Brain microvascular endothelial cell (primary cell): ENCODE measurements at regions not wholly inside any gene's neighbourhood (a gene's known extent, or its start where the extent isn't known, plus 50 kb on each side); places are given as distances from the start of the nearest gene placed in this dataset.

ENCODE experiments used
- DNase-seq: peaks from one replicate; pipeline ENCODE4 v3.0.0-alpha.2; 2020
- H3K27ac ChIP-seq: fragments of 250-450 bp; sonication (Bioruptor Pico); 2 replicates; pipeline ENCODE4 v1.5.1; 2020; ENCODE audit warnings: mild to moderate bottlenecking, moderate library complexity
- H3K27me3 ChIP-seq: fragments of 250-450 bp; sonication (Bioruptor Pico); replicated peaks from 2 replicates; pipeline ENCODE4 v1.5.1; 2020; ENCODE audit warnings: mild to moderate bottlenecking
- H3K36me3 ChIP-seq: fragments of 250-450 bp; sonication (Bioruptor Pico); replicated peaks from 2 replicates; pipeline ENCODE4 v1.5.1; 2020; ENCODE audit warnings: mild to moderate bottlenecking
- H3K4me3 ChIP-seq: 2 replicates; pipeline ENCODE4 v1.5.1; 2011; ENCODE audit warnings: low read depth, mild to moderate bottlenecking, control low read depth, low read length, moderate library complexity
- in situ Hi-C: cut with HindIII; loops from 2 replicates; pipeline ENCODE4 v1.10.0; 2017; ENCODE audit warnings: low sequenced_read_pairs, low pct_ligation_motif_present
- TF ChIP-seq, protein P1 (sequence below): IDR thresholded peaks from 2 replicates; pipeline ENCODE4 v1.5.1; 2011; ENCODE audit warnings: low read depth, mild to moderate bottlenecking, moderate library complexity, low read length, control low read depth, inconsistent platforms; ENCODE audit errors: missing control alignments

DNA sequence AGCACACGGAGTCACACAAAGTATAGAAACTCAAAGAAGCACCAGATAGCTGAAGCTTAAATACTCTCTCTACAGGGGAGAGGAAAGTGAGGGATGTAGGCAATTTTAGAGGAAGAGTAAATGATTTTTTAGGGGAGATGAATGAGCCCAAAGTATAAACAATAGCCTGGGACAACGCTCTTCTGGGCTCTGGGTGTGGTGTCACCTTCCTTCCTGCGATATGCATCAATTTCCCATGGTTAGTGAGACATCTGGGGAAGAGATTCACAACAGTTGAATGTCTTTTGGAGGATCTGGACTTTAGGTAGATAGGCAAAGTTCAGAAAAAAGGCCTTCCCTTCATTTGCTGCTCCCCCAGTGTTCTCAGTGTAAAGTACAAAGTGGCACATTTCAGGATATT lies 125.2 kb downstream of the EFHB start:
- Histone ChIP-seq H3K36me3 (no peaks in the 10 kb centered on the region), H3K4me3 (no peak overlapping the region), H3K27me3 (no peaks in the 10 kb centered on the region), H3K27ac (no peak overlapping the region)
- in situ Hi-C loops: no loop called here
- no peak for DNase-seq
- TF ChIP-seq, protein P1, sequence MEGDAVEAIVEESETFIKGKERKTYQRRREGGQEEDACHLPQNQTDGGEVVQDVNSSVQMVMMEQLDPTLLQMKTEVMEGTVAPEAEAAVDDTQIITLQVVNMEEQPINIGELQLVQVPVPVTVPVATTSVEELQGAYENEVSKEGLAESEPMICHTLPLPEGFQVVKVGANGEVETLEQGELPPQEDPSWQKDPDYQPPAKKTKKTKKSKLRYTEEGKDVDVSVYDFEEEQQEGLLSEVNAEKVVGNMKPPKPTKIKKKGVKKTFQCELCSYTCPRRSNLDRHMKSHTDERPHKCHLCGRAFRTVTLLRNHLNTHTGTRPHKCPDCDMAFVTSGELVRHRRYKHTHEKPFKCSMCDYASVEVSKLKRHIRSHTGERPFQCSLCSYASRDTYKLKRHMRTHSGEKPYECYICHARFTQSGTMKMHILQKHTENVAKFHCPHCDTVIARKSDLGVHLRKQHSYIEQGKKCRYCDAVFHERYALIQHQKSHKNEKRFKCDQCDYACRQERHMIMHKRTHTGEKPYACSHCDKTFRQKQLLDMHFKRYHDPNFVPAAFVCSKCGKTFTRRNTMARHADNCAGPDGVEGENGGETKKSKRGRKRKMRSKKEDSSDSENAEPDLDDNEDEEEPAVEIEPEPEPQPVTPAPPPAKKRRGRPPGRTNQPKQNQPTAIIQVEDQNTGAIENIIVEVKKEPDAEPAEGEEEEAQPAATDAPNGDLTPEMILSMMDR: no peak

DNA sequence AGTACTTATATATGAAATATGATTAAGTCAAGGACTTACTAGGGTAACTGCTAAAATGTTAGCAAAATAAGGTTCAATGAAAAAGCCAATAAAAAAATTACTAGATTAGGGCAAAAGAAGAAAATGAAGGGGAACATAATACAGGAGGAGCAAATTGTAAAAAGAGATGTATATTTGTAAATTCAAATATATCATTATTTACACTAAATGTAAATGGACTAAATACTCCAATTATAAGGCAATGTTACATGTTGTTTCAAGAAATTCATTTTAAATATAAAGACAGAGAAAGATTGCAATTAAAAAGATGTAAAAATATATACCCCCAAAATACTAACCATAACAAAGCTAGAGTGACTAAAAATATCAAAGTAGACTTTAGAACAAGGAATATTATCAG lies 134.1 kb downstream of the EFHB start:
- H3K27me3 ChIP-seq: no peaks in the 10 kb centered on the region
- H3K27ac ChIP-seq: no peak overlapping the region
- TF ChIP-seq, protein P1: no peak
- no peak overlapping the region for H3K4me3 ChIP-seq
- in situ Hi-C loops: no loop called here
- no peak for DNase-seq
- no peaks in the 10 kb centered on the region for H3K36me3 ChIP-seq

DNA sequence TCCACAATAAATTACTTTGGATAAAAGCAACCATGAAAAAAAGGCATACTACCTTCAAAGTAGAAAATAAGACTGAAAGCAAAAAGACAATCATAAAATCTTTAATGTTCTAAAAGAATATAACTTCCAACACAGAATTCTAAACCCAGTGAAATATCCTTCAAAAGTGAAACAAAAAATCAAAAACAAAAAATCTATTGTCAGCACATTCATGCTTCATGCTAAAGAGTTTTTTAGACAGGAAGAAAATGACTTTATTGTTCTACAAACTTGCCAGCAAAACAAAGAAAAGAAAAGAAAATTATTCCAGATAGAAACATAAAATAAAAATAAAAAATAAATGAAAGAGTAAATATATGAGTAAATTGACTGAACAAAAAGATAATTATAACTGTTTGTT lies 134.9 kb downstream of the EFHB start:
- in situ Hi-C loops: no loop called here
- TF ChIP-seq, protein P1: no peak
- no peaks in the 10 kb centered on the region for H3K36me3 ChIP-seq
- DNase-seq: no peak
- no peak overlapping the region for H3K27ac ChIP-seq
- H3K27me3 ChIP-seq: no peaks in the 10 kb centered on the region
- H3K4me3 ChIP-seq: no peak overlapping the region

DNA sequence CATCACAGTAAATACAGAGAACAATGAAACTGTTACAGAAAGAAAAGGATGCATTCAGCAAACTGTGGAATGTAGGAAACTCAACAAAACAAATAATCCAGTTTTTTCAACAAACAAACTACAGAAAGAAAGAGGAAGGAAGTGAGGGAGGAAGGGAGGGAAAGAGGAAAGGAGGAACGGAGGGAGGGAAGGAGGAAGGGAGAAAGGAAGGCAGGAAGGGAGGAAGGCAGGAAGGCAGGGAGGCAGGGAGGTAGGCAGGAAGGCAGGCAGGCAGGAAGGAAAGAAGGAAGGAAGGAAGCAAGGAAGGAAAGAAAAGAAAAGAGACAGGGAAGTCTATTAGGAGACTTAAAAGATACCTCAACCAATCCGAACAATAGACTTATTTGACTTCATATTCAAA lies 135.7 kb downstream of the EFHB start:
- Histone ChIP-seq H3K27me3 (no peaks in the 10 kb centered on the region), H3K36me3 (no peaks in the 10 kb centered on the region), H3K4me3 (no peak overlapping the region), H3K27ac (no peak overlapping the region)
- in situ Hi-C loops: no loop called here
- TF ChIP-seq, protein P1: no peak
- no peak for DNase-seq

DNA sequence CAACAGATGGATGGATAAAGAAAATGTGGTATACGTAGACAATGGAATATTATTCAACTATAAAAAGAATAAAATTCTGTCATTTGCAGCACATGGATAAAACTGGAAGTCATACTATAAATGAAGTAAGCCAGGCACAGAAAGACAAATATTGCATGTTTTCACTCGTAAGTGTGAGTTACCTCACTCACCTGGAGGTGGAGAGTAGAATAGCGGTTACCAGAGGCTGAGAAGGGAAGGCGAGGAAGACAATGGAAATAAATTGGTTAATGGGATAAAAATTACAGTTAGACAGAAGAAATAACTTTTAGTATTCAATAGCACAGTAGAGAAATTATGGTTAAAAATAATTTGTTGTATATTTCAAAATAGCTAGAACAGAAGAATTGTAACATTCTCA lies 141.6 kb downstream of the EFHB start:
- no peak overlapping the region for H3K27ac ChIP-seq
- H3K27me3 ChIP-seq: no peaks in the 10 kb centered on the region
- H3K4me3 ChIP-seq: no peak overlapping the region
- no peak for DNase-seq
- H3K36me3 ChIP-seq: no peaks in the 10 kb centered on the region
- TF ChIP-seq, protein P1: no peak
- in situ Hi-C loops: no loop called here

DNA sequence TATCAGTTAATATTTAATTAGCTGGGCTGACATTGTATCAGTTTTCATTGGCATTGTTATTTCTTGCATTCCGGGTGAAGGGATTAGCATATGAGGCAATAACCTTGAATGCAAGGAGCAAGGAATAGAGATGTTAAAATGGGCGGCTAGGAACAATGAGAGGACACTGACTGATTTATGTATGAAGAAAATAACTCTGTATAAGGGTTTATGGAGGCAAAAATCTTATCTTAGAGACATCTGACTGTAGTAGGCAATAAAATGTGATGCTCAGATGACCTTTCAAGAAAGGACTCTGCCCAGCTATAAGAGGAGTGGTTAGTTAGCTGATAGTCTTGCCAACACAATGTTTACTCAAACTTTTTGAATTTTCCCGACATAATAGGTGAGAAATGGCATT lies 158.3 kb downstream of the EFHB start:
- in situ Hi-C loops: no loop called here
- H3K27ac ChIP-seq: no peak overlapping the region
- no peaks in the 10 kb centered on the region for H3K27me3 ChIP-seq
- no peaks in the 10 kb centered on the region for H3K36me3 ChIP-seq
- no peak overlapping the region for H3K4me3 ChIP-seq
- DNase-seq: no peak
- TF ChIP-seq, protein P1: no peak
